ENCODE measurements at regions not wholly inside any gene's neighbourhood (a gene's known extent, or its start where the extent isn't known, plus 50 kb on each side); places are given as distances from the start of the nearest gene placed in this dataset.

DNA sequence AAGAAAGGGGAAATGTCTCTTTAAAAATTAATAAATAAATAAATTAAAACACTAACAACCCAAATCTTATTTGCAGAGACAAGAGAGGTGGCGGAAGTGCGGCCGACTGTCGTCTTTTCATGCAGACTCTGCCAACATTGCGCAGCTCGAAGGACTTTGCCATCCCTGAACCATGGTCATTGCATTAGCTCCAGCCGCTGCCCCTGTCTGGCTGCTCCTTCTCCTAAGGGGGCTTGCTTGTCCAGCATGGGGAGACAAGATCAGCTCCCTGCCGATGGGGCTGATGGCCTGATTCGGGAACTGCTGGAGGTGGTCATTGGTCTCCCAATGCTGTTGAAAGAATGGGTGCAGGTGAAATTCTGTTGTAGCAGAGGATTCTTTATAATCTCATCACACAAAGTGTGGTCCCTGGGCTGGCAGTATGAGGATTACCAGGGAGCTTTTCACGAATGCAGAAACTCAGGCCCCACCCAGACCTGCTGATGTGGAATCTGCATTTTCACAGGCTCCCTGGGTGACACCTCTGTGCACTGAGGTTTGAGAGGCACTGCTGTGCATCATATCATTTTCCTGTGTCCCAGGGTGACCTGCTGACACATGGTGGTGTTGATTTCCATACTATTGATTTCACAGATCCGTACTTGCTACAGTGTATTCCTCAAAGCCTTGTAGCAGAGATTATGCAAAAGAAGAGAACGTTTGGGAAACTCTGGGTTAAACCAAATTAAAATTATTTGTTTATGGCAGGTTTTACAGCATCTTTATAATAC lies 172.4 kb upstream of the ZMIZ1 start:
- H3K27ac ChIP-seq, result no peak overlapping the region
- no peak for TF ChIP-seq ZFX (IDR thresholded peaks at IDR 0.05; ENCODE audit: borderline replicate concordance)
- TF ChIP-seq, protein P1, sequence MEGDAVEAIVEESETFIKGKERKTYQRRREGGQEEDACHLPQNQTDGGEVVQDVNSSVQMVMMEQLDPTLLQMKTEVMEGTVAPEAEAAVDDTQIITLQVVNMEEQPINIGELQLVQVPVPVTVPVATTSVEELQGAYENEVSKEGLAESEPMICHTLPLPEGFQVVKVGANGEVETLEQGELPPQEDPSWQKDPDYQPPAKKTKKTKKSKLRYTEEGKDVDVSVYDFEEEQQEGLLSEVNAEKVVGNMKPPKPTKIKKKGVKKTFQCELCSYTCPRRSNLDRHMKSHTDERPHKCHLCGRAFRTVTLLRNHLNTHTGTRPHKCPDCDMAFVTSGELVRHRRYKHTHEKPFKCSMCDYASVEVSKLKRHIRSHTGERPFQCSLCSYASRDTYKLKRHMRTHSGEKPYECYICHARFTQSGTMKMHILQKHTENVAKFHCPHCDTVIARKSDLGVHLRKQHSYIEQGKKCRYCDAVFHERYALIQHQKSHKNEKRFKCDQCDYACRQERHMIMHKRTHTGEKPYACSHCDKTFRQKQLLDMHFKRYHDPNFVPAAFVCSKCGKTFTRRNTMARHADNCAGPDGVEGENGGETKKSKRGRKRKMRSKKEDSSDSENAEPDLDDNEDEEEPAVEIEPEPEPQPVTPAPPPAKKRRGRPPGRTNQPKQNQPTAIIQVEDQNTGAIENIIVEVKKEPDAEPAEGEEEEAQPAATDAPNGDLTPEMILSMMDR (IDR thresholded peaks at IDR 0.05), result no peak

DNA sequence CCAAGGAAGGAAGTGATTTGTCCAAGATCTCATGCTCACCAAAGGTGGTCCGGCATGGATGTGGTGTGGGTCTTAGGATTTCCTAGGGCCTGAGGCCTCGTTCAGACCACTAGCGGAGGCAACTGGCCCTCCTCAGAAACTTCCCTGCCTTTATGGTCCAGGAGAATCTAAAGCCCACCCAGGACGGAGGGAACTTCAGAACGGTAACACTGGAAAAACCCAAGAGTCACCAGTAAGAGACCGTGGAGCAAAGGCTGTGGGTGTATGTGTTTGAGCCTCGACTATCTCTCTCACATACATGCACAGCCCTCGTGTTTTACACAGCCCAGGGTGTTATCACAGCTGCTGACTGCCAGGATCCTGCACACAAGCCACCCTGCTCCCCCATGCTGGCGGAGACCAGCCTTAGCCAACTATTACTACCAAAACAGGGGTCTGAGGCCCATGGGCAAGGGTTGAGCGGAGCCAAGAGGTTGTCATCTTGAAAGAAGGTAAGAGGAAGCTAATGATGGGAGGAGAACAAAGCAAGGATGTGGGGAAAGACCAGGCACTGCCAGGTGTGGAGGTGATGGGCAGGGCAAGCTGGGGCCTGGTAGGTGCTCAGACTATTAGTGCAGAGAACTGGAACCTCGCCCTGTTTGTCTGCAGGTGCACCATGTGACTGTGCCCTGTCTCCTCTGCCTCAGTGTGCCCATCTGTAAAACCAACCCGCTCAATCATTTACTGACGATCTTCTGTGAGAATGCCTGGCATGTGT lies 170.2 kb upstream of the ZMIZ1 start:
- no peak overlapping the region for H3K27ac ChIP-seq
- TF ChIP-seq, protein P1 (IDR thresholded peaks at IDR 0.05), result no peak
- TF ChIP-seq ZFX (IDR thresholded peaks at IDR 0.05; ENCODE audit: borderline replicate concordance), result no peak

DNA sequence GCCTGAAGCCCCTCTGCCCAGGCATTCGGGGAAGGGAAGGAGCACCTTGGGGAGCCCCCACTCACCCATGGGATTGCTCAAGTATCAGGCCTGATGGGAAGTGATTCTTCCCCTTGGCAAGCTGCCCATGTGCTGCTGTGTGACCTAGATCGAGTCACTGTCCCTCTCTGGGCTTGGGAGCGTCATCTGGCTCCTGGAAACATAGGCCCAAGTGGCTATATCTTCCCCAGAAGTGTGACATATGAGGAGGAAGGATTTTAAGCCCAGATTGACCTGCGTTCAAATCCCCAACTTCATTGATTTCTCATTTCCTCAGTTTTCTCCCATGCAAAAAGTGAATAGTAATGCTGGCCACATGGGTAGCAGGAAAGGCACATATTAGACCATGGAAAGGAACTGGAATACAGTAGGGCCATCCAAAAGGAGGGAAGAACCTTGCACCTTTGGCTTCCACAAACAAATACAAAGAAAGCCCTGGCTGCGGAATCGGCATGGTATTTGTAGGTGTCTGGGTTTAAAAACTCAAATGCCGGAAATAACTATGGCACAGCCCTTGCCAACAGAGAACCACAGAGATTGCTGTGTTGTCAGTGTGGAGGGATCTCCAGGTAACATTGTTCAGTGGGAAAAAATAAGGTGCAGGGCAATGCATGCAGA lies 169.5 kb upstream of the ZMIZ1 start:
- no peak for TF ChIP-seq ZFX (IDR thresholded peaks at IDR 0.05; ENCODE audit: borderline replicate concordance)
- TF ChIP-seq, protein P1 (IDR thresholded peaks at IDR 0.05), result no peak

DNA sequence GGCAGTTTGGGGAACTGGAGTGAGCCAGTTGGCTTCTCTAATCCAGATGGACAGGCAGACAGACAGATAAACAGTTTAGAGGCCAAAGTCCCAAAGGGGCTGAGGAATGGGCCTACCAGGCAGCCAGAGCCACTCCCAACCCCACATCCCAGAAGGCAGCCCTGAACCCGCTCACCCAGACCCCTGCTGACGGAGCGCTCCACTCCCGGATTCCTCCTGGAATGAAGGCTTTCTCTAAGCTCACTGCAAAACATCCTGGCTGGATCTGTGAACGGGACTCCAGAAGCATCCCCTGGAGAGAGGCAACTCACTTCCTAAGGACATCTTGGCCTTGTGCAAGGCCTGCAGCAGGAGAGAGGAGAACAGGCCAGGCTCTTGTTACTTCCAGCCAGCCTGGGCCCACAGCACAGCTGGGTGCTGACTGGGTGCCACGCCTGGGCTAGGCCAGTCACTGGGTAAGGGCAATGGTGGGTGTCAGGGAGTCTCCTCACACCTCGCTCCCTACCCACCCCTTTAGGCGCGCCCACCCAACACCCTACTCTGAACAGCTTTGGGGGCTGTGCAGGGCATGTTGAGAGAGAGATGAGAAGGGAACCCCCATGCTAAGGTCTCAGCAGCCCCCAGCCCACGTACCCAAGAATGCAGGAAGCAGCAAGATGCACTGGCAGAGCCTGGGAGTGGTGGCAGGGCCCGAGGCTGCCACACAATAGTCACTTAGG lies 168.6 kb upstream of the ZMIZ1 start:
- H3K27ac ChIP-seq, result no peak overlapping the region
- no peak for TF ChIP-seq ZFX (IDR thresholded peaks at IDR 0.05; ENCODE audit: borderline replicate concordance)
- TF ChIP-seq, protein P1 (IDR thresholded peaks at IDR 0.05), result no peak

More for the DNA sequence above, 169.5 kb upstream of the ZMIZ1 start:
- no peak overlapping the region for H3K27ac ChIP-seq

DNA sequence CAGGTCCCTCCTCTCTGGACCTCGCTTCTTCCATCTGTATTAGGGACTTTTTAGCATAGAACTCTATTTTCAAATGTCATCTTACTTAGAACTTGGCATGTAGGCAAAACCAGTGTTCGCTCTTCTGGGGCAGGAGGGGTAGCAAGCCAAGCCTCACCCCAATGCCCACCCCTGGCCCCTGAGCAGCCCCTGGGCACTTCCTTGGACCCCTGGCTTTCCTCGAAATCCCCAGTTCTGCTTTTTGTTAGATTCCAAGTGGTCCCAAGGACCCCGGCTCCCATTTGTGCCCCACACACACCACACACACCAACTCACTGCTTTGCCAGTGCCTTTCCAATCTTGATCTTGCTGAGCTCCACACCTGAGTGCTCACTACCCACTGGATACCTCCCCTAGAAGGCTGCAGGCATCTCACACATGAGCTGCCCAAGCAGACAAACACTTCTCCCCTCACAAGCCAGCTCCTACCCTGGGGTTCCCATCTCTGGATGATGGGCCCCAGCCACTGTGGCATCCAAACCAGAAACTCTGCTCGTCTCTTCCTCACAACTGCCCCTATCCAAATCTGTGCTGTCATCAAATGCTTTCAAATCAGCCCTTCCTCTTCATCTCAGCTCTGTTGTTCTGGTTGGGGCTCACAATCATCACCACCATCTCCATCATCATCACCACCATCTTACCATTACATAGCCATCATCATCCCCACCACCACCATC lies 167.9 kb upstream of the ZMIZ1 start:
- TF ChIP-seq, protein P1 (IDR thresholded peaks at IDR 0.05), result no peak
- TF ChIP-seq ZFX (IDR thresholded peaks at IDR 0.05; ENCODE audit: borderline replicate concordance), result no peak
- H3K27ac ChIP-seq, result no peak overlapping the region

DNA sequence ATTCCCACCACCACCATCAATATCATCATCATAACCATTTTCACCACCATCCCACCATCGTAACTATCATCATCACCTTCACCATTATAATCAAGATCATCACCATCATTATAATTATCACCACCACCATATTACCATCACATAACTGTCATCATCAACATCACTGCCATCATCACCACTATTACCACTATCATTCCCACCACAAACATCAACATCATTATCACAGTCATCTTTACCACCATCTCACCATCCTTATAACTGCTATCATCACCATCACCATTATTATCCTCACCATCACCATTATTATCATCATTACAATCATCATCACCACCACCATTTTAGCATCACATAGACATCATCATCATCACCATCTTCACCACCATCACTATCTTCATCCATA lies 167.1 kb upstream of the ZMIZ1 start:
- TF ChIP-seq ZFX (IDR thresholded peaks at IDR 0.05; ENCODE audit: borderline replicate concordance), result no peak
- TF ChIP-seq, protein P1 (IDR thresholded peaks at IDR 0.05), result no peak
- H3K27ac ChIP-seq, result no peak overlapping the region

All from 22Rv1 (cell line).